DOHH2 (cell line): ENCODE measurements at regions not wholly inside any gene's neighbourhood (a gene's known extent, or its start where the extent isn't known, plus 50 kb on each side); places are given as distances from the start of the nearest gene placed in this dataset.

Source experiments
- H3F3A ChIP-seq: fragments of 200-600 bp; sonication (generic), shearing (Covaris generic); 2 replicates; pipeline ENCODE4 v1.6.0; 2016; ENCODE audit warnings: antibody characterized with exemption, mild to moderate bottlenecking; ENCODE audit not compliant: control insufficient read depth, insufficient read depth
- H3K27ac ChIP-seq: fragments of 200-600 bp; sonication (generic); 2 replicates; pipeline ENCODE4 v1.5.1; 2014; ENCODE audit warnings: low read depth, mild to moderate bottlenecking, low read length, moderate library complexity
- H3K27me3 ChIP-seq: fragments of 200-600 bp; sonication (generic); 2 replicates; pipeline ENCODE4 v1.6.1; 2014; ENCODE audit warnings: mild to moderate bottlenecking, low read length, mixed read lengths; ENCODE audit not compliant: control insufficient read depth
- H3K36me3 ChIP-seq: fragments of 200-600 bp; sonication (generic); 2 replicates; pipeline ENCODE4 v1.6.1; 2014; ENCODE audit warnings: mild to moderate bottlenecking, low read length, moderate library complexity, mixed read lengths; ENCODE audit not compliant: control insufficient read depth
- H3K4me1 ChIP-seq: fragments of 200-600 bp; sonication (generic); 2 replicates; pipeline ENCODE4 v1.6.1; 2014; ENCODE audit warnings: mild to moderate bottlenecking, low read length, mixed read lengths; ENCODE audit not compliant: control insufficient read depth
- H3K4me2 ChIP-seq: fragments of 200-600 bp; sonication (generic); 2 replicates; pipeline ENCODE4 v1.6.0; 2014; ENCODE audit warnings: mild to moderate bottlenecking, low read length, moderate library complexity
- H3K4me3 ChIP-seq: fragments of 200-600 bp; sonication (generic); 2 replicates; pipeline ENCODE4 v1.5.1; 2014; ENCODE audit warnings: mild to moderate bottlenecking, low read length, mixed read lengths
- H3K79me2 ChIP-seq: fragments of 200-600 bp; sonication (generic); 2 replicates; pipeline ENCODE4 v1.6.1; 2014; ENCODE audit warnings: mild to moderate bottlenecking, low read length, mixed read lengths; ENCODE audit not compliant: control insufficient read depth
- H3K9me2 ChIP-seq: fragments of 200-600 bp; sonication (generic); replicated peaks from 2 replicates; pipeline ENCODE4 v1.6.1; 2014; ENCODE audit warnings: mild to moderate bottlenecking, low read length, mixed read lengths; ENCODE audit not compliant: control insufficient read depth
- H3K9me3 ChIP-seq: fragments of 200-600 bp; sonication (generic); 2 replicates; pipeline ENCODE4 v1.6.1; 2014; ENCODE audit warnings: antibody characterized with exemption, low read length, mixed read lengths; ENCODE audit not compliant: control insufficient read depth, insufficient read depth
- H4K20me1 ChIP-seq: fragments of 200-600 bp; sonication (generic); 2 replicates; pipeline ENCODE4 v1.6.0; 2014; ENCODE audit warnings: low read depth, mild to moderate bottlenecking, antibody characterized with exemption, low read length, moderate library complexity; ENCODE audit not compliant: control insufficient read depth, insufficient read depth
- EZH2phosphoT487 ChIP-seq: fragments of 200-600 bp; sonication (generic); IDR thresholded peaks from 2 replicates; pipeline ENCODE4 v1.6.1; 2017; ENCODE audit warnings: borderline replicate concordance, mild to moderate bottlenecking, antibody characterized with exemption, low read length, moderate library complexity, mixed read lengths
- TF ChIP-seq, protein P1 (sequence below): fragments of 200-600 bp; sonication (generic); IDR thresholded peaks from one replicate; pipeline ENCODE4 v1.5.1; 2014; ENCODE audit warnings: antibody characterized with exemption, mild to moderate bottlenecking, low read depth, low read length; ENCODE audit not compliant: poor library complexity, severe bottlenecking

DNA sequence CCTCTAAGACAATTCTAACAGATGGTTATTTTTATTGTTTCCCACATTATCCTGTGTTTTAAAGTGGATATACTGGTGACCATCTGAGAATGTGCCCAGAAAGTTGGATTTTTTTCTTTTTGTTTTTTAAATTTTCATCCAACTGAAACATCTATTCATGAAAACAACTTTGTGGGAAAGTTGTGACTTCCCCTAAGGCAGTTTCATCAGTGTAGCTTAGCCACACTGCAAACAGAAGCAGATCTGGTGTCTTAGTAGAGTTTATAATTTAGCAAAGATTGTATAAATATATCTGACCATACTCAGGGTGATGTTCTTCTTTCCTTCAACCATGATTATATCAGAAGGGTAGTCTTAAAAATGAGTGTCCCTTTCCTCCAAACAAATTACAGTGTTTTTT is 1241.3 kb downstream of the MAT2B start:
- H3K9me2 ChIP-seq = no peaks in the 10 kb centered on the region
- no peak for TF ChIP-seq EZH2phosphoT487
- TF ChIP-seq, protein P1, sequence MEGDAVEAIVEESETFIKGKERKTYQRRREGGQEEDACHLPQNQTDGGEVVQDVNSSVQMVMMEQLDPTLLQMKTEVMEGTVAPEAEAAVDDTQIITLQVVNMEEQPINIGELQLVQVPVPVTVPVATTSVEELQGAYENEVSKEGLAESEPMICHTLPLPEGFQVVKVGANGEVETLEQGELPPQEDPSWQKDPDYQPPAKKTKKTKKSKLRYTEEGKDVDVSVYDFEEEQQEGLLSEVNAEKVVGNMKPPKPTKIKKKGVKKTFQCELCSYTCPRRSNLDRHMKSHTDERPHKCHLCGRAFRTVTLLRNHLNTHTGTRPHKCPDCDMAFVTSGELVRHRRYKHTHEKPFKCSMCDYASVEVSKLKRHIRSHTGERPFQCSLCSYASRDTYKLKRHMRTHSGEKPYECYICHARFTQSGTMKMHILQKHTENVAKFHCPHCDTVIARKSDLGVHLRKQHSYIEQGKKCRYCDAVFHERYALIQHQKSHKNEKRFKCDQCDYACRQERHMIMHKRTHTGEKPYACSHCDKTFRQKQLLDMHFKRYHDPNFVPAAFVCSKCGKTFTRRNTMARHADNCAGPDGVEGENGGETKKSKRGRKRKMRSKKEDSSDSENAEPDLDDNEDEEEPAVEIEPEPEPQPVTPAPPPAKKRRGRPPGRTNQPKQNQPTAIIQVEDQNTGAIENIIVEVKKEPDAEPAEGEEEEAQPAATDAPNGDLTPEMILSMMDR = no peak
- H4K20me1 ChIP-seq = no peaks in the 10 kb centered on the region
- no peak overlapping the region for H3K4me3 ChIP-seq
- H3K27ac ChIP-seq = no peak overlapping the region
- no peaks in the 10 kb centered on the region for H3K36me3 ChIP-seq
- no peaks in the 10 kb centered on the region for H3K27me3 ChIP-seq
- H3K9me3 ChIP-seq = no peaks in the 10 kb centered on the region
- no peak overlapping the region for H3K4me2 ChIP-seq
- no peaks in the 10 kb centered on the region for H3F3A ChIP-seq
- no peaks in the 10 kb centered on the region for H3K79me2 ChIP-seq
- peaks cover 38% of the 10 kb centered on the region for H3K4me1 ChIP-seq

DNA sequence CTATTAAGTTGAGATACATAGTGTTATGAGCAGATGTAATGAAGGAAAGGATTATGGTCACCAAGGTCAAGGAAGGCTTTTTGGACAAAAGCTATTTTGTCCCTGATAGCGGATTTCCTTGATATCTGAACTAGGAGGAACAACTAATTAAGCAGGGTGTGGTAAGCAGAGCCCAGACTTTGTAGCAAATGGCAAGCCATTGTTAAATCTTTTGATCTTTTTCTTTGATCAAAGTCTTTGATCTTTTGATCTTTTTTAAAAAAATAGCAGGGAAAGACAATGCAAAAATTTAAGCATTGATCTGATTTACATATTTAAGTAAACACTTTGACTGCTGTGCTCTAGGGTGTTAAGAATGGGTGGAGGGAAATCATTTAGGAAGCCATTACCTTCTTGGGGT is 1242.0 kb downstream of the MAT2B start:
- H3K4me2 ChIP-seq = no peak overlapping the region
- H3F3A ChIP-seq = no peaks in the 10 kb centered on the region
- no peaks in the 10 kb centered on the region for H3K9me2 ChIP-seq
- H3K4me3 ChIP-seq = no peak overlapping the region
- no peak overlapping the region for H3K27ac ChIP-seq
- H3K79me2 ChIP-seq = no peaks in the 10 kb centered on the region
- no peaks in the 10 kb centered on the region for H3K27me3 ChIP-seq
- H3K36me3 ChIP-seq = no peaks in the 10 kb centered on the region
- no peaks in the 10 kb centered on the region for H3K9me3 ChIP-seq
- TF ChIP-seq, protein P1 = no peak
- TF ChIP-seq EZH2phosphoT487 = no peak
- H4K20me1 ChIP-seq = no peaks in the 10 kb centered on the region
- H3K4me1 ChIP-seq = peaks cover 31% of the 10 kb centered on the region

DNA sequence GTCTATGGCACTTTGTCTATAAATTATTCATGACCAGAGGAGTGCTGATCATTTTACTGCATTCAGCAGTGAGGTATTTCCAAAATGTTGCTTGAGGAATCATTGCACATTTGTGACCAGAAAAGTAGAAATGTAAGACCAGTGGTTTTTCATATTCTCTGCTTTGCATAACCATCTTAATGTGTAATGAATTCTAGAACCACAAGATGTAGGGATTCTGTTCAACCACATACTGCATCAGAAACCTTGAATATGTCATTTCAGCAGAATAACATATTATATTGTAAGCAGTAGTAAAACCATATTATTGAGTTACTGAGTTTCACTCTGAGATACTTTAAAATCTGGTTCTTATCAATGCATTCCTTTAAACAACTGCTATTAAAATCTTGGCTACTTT is 1243.4 kb downstream of the MAT2B start:
- no peaks in the 10 kb centered on the region for H3K36me3 ChIP-seq
- H3K9me2 ChIP-seq = no peaks in the 10 kb centered on the region
- no peaks in the 10 kb centered on the region for H3K27me3 ChIP-seq
- no peak overlapping the region for H3K27ac ChIP-seq
- no peaks in the 10 kb centered on the region for H3K9me3 ChIP-seq
- no peaks in the 10 kb centered on the region for H4K20me1 ChIP-seq
- TF ChIP-seq EZH2phosphoT487 = no peak
- TF ChIP-seq, protein P1 = no peak
- no peak overlapping the region for H3K4me2 ChIP-seq
- H3K79me2 ChIP-seq = no peaks in the 10 kb centered on the region
- peaks cover 17% of the 10 kb centered on the region for H3K4me1 ChIP-seq
- no peak overlapping the region for H3K4me3 ChIP-seq
- H3F3A ChIP-seq = no peaks in the 10 kb centered on the region

- peaks cover 21% of the 10 kb centered on the region for H3K4me1 ChIP-seq
- H3K9me3 ChIP-seq = no peaks in the 10 kb centered on the region
- H3F3A ChIP-seq = no peaks in the 10 kb centered on the region
- no peaks in the 10 kb centered on the region for H4K20me1 ChIP-seq
- H3K27ac ChIP-seq = no peak overlapping the region
- TF ChIP-seq, protein P1 = no peak
- TF ChIP-seq EZH2phosphoT487 = no peak
- H3K79me2 ChIP-seq = no peaks in the 10 kb centered on the region
- H3K27me3 ChIP-seq = no peaks in the 10 kb centered on the region
- H3K36me3 ChIP-seq = no peaks in the 10 kb centered on the region
- H3K4me2 ChIP-seq = no peak overlapping the region
- no peak overlapping the region for H3K4me3 ChIP-seq
- no peaks in the 10 kb centered on the region for H3K9me2 ChIP-seq
These were observed 1248.0 kb downstream of the MAT2B start for GRCh38 chr5:164753434-164753833.
